Naive thymus-derived CD4-positive, alpha-beta T cell (primary cell): ENCODE measurements at regions not wholly inside any gene's neighbourhood (a gene's known extent, or its start where the extent isn't known, plus 50 kb on each side); places are given as distances from the start of the nearest gene placed in this dataset.

ENCODE experiments used
- ATAC-seq: fragments of 150-1000 bp; cut with Tn5 transposase; 2 replicates; pipeline ENCODE4 v1.10.0; 2021; ENCODE audit warnings: mild to moderate bottlenecking, moderate library complexity
- CTCF ChIA-PET: fragments of 350-600 bp; sonication (Branson Sonifier 250); formaldehyde crosslinking; loops from one replicate; lab custom pipeline; 2021; ENCODE audit warnings: antibody characterized with exemption; lab: Charles Lee
- POLR2A ChIA-PET: fragments of 350-600 bp; sonication (Branson Sonifier 250); formaldehyde crosslinking; loops from one replicate; lab custom pipeline; 2021; ENCODE audit warnings: antibody characterized with exemption, inconsistent platforms; lab: Charles Lee
- DNase-seq, 9 donors: peaks; one replicate each; pipeline versions ENCODE4 v3.0.0 to v3.0.0-alpha.2; 2020 to 2022; ENCODE audit warnings: mixed read lengths in 1 of 9
- H3K27ac ChIP-seq: one replicate; pipeline ENCODE4 v1.7.0; 2013; ENCODE audit warnings: mild to moderate bottlenecking, low read depth, low read length, moderate library complexity
- H3K27me3 ChIP-seq, 2 donors: one replicate each; pipeline ENCODE4 v1.7.0; 2013; ENCODE audit warnings: low read length in 2 of 2, mild to moderate bottlenecking in 2 of 2, moderate library complexity in 2 of 2; ENCODE audit not compliant: control insufficient read depth in 2 of 2, insufficient read depth in 2 of 2
- H3K36me3 ChIP-seq, 3 experiments: 1 replicate in 2 of 3; 2 replicates in 1 of 3; pipeline ENCODE4 v1.7.0; 2013; ENCODE audit warnings: low read length in 3 of 3, mild to moderate bottlenecking in 3 of 3, moderate library complexity in 1 of 3; ENCODE audit not compliant: insufficient read depth in 3 of 3, control insufficient read depth in 2 of 3
- H3K4me1 ChIP-seq, 2 donors: one replicate each; pipeline ENCODE4 v1.7.0; 2013; ENCODE audit warnings: low read length in 2 of 2, mild to moderate bottlenecking in 2 of 2, moderate library complexity in 1 of 2; ENCODE audit not compliant: control insufficient read depth in 2 of 2, insufficient read depth in 2 of 2
- H3K4me3 ChIP-seq: 2 replicates; pipeline ENCODE4 v1.7.0; 2013; ENCODE audit warnings: mild to moderate bottlenecking, low read length
- H3K9me3 ChIP-seq, 3 experiments: 1 replicate in 2 of 3; 2 replicates in 1 of 3; pipeline ENCODE4 v1.7.0; 2013; ENCODE audit warnings: low read length in 3 of 3; ENCODE audit not compliant: control insufficient read depth in 2 of 3
- H3K27ac Mint-ChIP-seq, 9 donors: one replicate each; pipeline ENCODE4 v1.8.0; 2020 to 2022; ENCODE audit warnings: mixed read lengths in 9 of 9, mild to moderate bottlenecking in 8 of 9, moderate library complexity in 5 of 9, inconsistent platforms in 2 of 9
- H3K27me3 Mint-ChIP-seq, 5 donors: one replicate each; pipeline ENCODE4 v1.8.0; 2021 to 2022; ENCODE audit warnings: mixed read lengths in 5 of 5, mild to moderate bottlenecking in 1 of 5
- H3K36me3 Mint-ChIP-seq, 5 donors: one replicate each; pipeline ENCODE4 v1.8.0; 2020 to 2022; ENCODE audit warnings: mixed read lengths in 5 of 5, mild to moderate bottlenecking in 3 of 5, inconsistent platforms in 1 of 5
- H3K4me1 Mint-ChIP-seq, 7 donors: one replicate each; pipeline ENCODE4 v1.8.0; 2020 to 2022; ENCODE audit warnings: mixed read lengths in 7 of 7, mild to moderate bottlenecking in 3 of 7, inconsistent platforms in 1 of 7
- H3K4me3 Mint-ChIP-seq, 10 donors: one replicate each; pipeline ENCODE4 v1.8.0; 2020 to 2022; ENCODE audit warnings: mild to moderate bottlenecking in 10 of 10, mixed read lengths in 10 of 10, moderate library complexity in 6 of 10, inconsistent platforms in 2 of 10
- H3K9me3 Mint-ChIP-seq, 11 donors: one replicate each; pipeline ENCODE4 v1.8.0; 2020 to 2022; ENCODE audit warnings: mixed read lengths in 11 of 11, mild to moderate bottlenecking in 4 of 11, inconsistent platforms in 1 of 11, moderate library complexity in 1 of 11
- intact Hi-C, 2 donors: fragments of 100-400 bp; cut with micrococcal nuclease; formaldehyde crosslinking; loops; one replicate each; pipeline ENCODE4 v1.15.1; 2023

DNA sequence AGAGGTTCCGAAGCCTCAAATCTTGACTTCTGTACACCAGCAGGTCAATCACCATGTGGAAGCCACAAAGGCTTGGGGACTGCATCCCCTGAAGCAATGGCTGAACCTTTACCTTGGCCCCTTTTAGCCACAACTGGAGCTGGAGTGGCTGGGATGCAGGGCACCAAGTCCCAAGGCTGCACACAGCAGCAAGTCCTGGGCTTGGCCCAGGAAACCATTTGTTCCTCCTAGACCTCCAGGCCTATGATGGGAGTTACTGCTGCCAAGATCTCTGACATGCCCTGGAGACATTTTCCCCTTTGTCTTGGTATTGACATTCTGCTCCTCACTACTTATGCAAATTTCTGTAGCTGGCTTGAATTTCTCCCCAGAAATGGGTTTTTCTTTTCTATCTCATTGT is 285.9 kb downstream of the ASXL3 start:
- ATAC-seq, result no peak
- Histone ChIP-seq H3K4me1 (no peaks in the 10 kb centered on the region), H3K27me3 (no peaks in the 10 kb centered on the region), H3K27ac (no peak overlapping the region), H3K36me3 (no peaks in the 10 kb centered on the region), H3K9me3 (peaks cover 0 to 9% (median 0%) of the 10 kb centered on the region in 3 experiments), H3K4me3 (no peak overlapping the region)
- intact Hi-C loops, result no loop called here
- H3K4me1 Mint-ChIP-seq, result no peaks in the 10 kb centered on the region
- H3K27ac Mint-ChIP-seq, result no peak overlapping the region
- H3K9me3 Mint-ChIP-seq, result peaks cover 7 to 33% (median 11%) of the 10 kb centered on the region in 11 donors
- peaks cover 0 to 6% (median 0%) of the 10 kb centered on the region in 5 donors for H3K36me3 Mint-ChIP-seq
- POLR2A ChIA-PET, result no interaction called here
- no peak overlapping the region for H3K4me3 Mint-ChIP-seq
- CTCF ChIA-PET, result no interaction called here
- H3K27me3 Mint-ChIP-seq, result no peaks in the 10 kb centered on the region
- no peak for DNase-seq

DNA sequence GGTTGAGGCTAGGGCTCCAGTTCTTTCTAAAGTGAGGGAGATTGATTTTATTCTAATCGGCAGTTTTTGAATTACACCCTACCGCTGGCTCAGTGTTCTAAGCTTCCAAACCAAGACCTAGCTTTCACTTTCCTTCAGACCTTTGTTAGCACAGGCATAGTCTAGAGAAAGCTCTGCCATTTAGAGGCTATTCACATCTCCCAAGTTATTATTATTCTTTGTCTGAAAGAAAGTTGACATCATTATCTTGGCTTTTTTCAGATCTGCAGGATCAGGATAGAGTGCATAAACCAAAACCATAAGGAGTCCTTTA is 276.8 kb downstream of the ASXL3 start:
- H3K9me3 Mint-ChIP-seq, result peaks cover 0 to 11% (median 1%) of the 10 kb centered on the region in 11 donors
- H3K4me1 Mint-ChIP-seq, result no peaks in the 10 kb centered on the region
- ChIA-PET CTCF (no interaction called here), POLR2A (no interaction called here)
- intact Hi-C loops, result no loop called here
- ATAC-seq (no peak), DNase-seq (no peak)
- H3K36me3 ChIP-seq, result no peaks in the 10 kb centered on the region
- no peaks in the 10 kb centered on the region for H3K9me3 ChIP-seq
- H3K4me3 ChIP-seq, result no peak overlapping the region
- no peak overlapping the region for H3K27ac Mint-ChIP-seq
- H3K4me3 Mint-ChIP-seq, result no peak overlapping the region
- H3K27ac ChIP-seq, result no peak overlapping the region
- no peaks in the 10 kb centered on the region for H3K4me1 ChIP-seq
- H3K36me3 Mint-ChIP-seq, result no peaks in the 10 kb centered on the region
- no peaks in the 10 kb centered on the region for H3K27me3 Mint-ChIP-seq
- no peaks in the 10 kb centered on the region for H3K27me3 ChIP-seq

DNA sequence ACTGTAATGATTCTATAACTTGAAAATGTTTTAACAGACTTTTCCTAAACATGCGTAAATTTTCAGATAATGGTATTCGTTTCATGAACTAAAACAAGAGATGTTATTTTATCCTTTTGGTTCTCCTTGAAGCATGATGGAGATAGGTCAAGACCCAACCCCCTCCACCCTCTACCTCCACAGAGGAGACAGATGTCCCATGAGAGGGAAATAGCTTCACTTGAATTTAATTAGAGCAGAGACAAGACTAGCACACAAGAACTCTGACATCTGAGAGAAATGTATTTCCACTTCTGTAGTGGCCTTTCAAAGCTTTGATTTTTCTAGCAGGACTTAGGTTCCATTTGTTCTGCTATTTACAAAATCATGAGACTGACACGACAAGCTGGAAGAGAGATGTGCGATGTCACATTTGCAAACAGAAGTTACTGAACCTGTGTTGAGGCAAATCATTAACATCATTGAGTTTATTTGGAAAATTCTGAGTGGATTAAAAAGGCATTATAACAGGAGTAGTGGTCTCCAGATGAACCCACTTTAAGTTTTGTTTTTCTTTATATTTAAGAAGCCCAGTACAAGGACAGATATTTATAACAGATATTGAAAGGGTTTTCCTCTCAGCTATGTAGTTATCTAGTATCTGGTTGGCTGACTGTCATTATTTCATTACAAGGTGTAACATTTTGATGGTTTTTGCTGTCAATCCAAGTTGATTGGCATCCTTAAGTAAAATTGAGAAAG is 276.2 kb downstream of the ASXL3 start:
- ATAC-seq, result no peak
- POLR2A ChIA-PET, result no interaction called here
- Histone ChIP-seq H3K27me3 (no peaks in the 10 kb centered on the region), H3K4me3 (no peak overlapping the region), H3K4me1 (no peaks in the 10 kb centered on the region), H3K36me3 (no peaks in the 10 kb centered on the region), H3K9me3 (no peaks in the 10 kb centered on the region), H3K27ac (no peak overlapping the region)
- Mint-ChIP-seq H3K9me3 (peaks cover 0 to 11% (median 1%) of the 10 kb centered on the region in 11 donors), H3K27ac (no peak overlapping the region), H3K36me3 (no peaks in the 10 kb centered on the region), H3K27me3 (no peaks in the 10 kb centered on the region), H3K4me1 (no peaks in the 10 kb centered on the region), H3K4me3 (no peak overlapping the region)
- CTCF ChIA-PET, result no interaction called here
- DNase-seq, result no peak
- intact Hi-C loops, result no loop called here

DNA sequence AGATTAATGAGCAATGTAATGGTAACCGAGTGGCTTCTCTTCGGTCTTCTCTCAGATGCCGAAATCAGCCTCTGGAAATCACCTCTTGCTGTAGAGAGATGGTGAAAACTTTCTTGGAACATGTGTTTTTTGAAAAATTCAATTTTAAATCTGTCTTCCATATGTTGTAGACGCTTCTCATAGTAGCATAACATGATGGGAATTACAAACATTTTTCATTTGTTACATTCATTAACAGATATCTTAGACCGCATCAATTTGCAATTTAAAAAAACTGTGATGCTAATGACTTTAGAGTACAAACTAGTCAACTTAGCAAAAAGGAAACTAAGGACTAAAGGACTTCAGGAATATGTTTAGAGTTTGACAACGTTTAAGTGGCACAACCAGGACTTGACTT is 275.2 kb downstream of the ASXL3 start:
- Mint-ChIP-seq H3K4me3 (no peak overlapping the region), H3K4me1 (no peaks in the 10 kb centered on the region), H3K36me3 (no peaks in the 10 kb centered on the region), H3K9me3 (peaks cover 0 to 11% (median 2%) of the 10 kb centered on the region in 11 donors), H3K27ac (no peak overlapping the region), H3K27me3 (no peaks in the 10 kb centered on the region)
- no peaks in the 10 kb centered on the region for H3K27me3 ChIP-seq
- no peak overlapping the region for H3K27ac ChIP-seq
- POLR2A ChIA-PET, result no interaction called here
- DNase-seq, result no peak
- H3K4me3 ChIP-seq, result no peak overlapping the region
- no peak for ATAC-seq
- no peaks in the 10 kb centered on the region for H3K9me3 ChIP-seq
- no peaks in the 10 kb centered on the region for H3K36me3 ChIP-seq
- no peaks in the 10 kb centered on the region for H3K4me1 ChIP-seq
- intact Hi-C loops, result no loop called here
- CTCF ChIA-PET, result no interaction called here

DNA sequence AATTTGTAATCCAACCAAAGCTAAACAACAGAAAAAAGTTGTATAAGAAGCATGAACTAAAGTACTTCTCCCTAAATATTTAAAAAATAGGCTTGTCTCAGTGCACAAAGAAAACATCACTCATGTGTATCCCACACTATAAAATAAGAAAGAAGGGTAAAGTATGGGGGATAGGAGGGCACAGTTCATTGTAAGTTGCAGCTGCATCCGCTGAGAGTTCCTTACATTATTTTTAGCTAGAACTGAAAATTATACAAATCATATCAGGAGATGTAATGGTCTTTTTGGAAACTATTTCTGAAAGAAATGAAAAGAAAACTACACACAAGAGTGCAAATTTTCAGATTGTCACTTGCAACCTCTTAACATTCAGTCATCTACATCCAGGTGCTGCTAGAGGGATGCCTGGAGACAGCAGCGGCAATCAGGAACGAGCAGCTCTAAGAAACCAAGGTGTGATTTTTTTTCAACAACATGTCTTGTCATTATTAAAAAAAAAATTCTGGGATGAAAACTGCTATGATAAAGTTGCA is 273.6 kb downstream of the ASXL3 start:
- no peak for ATAC-seq
- Mint-ChIP-seq H3K9me3 (peaks cover 0 to 12% (median 3%) of the 10 kb centered on the region in 11 donors), H3K4me1 (peaks cover 0 to 1% (median 0%) of the 10 kb centered on the region in 7 donors), H3K36me3 (no peaks in the 10 kb centered on the region), H3K27me3 (no peaks in the 10 kb centered on the region), H3K4me3 (no peak overlapping the region), H3K27ac (no peak overlapping the region)
- Histone ChIP-seq H3K27ac (no peak overlapping the region), H3K4me3 (no peak overlapping the region), H3K9me3 (no peaks in the 10 kb centered on the region), H3K27me3 (no peaks in the 10 kb centered on the region), H3K36me3 (no peaks in the 10 kb centered on the region), H3K4me1 (no peaks in the 10 kb centered on the region)
- ChIA-PET CTCF (no interaction called here), POLR2A (no interaction called here)
- no peak for DNase-seq
- intact Hi-C loops, result no loop called here

DNA sequence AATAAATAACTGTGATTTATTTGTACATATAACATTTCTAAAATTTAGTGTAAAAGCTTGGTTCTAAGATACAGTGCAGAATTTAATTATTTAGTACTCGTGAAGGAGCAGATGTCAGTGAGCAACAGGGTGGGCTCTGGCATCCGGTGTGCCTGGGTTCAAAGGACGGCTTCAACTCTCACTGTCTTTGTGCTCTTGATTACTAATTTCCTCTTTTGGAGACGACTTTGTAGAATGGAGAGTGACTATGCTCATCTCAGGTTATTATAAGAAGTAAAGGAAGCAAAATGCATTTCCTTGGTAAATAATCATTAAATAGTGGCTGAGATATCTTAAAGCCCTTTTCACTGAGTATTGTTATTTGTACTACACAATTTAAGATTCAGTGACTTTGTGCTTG is 271.7 kb downstream of the ASXL3 start:
- no peak for ATAC-seq
- no peaks in the 10 kb centered on the region for H3K27me3 ChIP-seq
- H3K9me3 ChIP-seq, result no peaks in the 10 kb centered on the region
- DNase-seq, result no peak
- ChIA-PET CTCF (no interaction called here), POLR2A (no interaction called here)
- H3K27ac ChIP-seq, result no peak overlapping the region
- peaks cover 0 to 1% (median 0%) of the 10 kb centered on the region in 7 donors for H3K4me1 Mint-ChIP-seq
- no peak overlapping the region for H3K27ac Mint-ChIP-seq
- intact Hi-C loops, result no loop called here
- peaks cover 0 to 13% (median 3%) of the 10 kb centered on the region in 11 donors for H3K9me3 Mint-ChIP-seq
- no peaks in the 10 kb centered on the region for H3K36me3 ChIP-seq
- H3K4me3 Mint-ChIP-seq, result no peak overlapping the region
- H3K36me3 Mint-ChIP-seq, result no peaks in the 10 kb centered on the region
- no peak overlapping the region for H3K4me3 ChIP-seq
- no peaks in the 10 kb centered on the region for H3K4me1 ChIP-seq
- no peaks in the 10 kb centered on the region for H3K27me3 Mint-ChIP-seq

DNA sequence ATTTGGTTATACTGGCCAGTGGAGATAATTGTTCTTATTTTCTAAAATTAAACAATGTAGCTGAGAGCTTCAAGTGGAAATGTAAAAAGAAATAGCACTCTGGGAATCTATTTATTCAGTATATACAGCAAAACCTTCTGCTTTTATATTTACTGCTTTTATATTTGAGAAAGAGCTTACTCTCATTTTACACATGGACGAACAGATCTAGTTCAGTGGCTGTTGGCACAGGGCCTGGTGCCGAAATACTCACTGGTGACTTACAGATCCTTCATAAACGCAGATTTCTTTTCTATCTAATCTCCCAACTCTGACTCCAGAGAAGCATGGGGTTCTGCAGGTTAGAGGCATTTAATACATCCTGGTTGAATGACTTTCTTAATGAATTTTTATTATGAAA is 266.2 kb downstream of the ASXL3 start:
- Histone ChIP-seq H3K27ac (no peak overlapping the region), H3K9me3 (no peaks in the 10 kb centered on the region), H3K36me3 (no peaks in the 10 kb centered on the region), H3K27me3 (no peaks in the 10 kb centered on the region), H3K4me1 (no peaks in the 10 kb centered on the region), H3K4me3 (no peak overlapping the region)
- ChIA-PET POLR2A (no interaction called here), CTCF (no interaction called here)
- Mint-ChIP-seq H3K27ac (no peak overlapping the region), H3K27me3 (no peaks in the 10 kb centered on the region), H3K9me3 (peaks cover 0 to 21% (median 0%) of the 10 kb centered on the region in 11 donors), H3K4me1 (peaks cover 0 to 1% (median 0%) of the 10 kb centered on the region in 7 donors), H3K4me3 (no peak overlapping the region), H3K36me3 (no peaks in the 10 kb centered on the region)
- no peak for DNase-seq
- intact Hi-C loops, result no loop called here
- no peak for ATAC-seq
